VCaP (cell line): ENCODE measurements at regions not wholly inside any gene's neighbourhood (a gene's known extent, or its start where the extent isn't known, plus 50 kb on each side); places are given as distances from the start of the nearest gene placed in this dataset.

Source experiments
- H3K27ac ChIP-seq: fragments of 450-650 bp; 2 replicates; pipeline ENCODE4 v1.5.1; 2017
- TF ChIP-seq, protein P1 (sequence below): fragments of 450-650 bp; conservative IDR thresholded peaks from 2 replicates; pipeline ENCODE4 v1.5.1; 2017; ENCODE audit warnings: mild to moderate bottlenecking, moderate library complexity

DNA sequence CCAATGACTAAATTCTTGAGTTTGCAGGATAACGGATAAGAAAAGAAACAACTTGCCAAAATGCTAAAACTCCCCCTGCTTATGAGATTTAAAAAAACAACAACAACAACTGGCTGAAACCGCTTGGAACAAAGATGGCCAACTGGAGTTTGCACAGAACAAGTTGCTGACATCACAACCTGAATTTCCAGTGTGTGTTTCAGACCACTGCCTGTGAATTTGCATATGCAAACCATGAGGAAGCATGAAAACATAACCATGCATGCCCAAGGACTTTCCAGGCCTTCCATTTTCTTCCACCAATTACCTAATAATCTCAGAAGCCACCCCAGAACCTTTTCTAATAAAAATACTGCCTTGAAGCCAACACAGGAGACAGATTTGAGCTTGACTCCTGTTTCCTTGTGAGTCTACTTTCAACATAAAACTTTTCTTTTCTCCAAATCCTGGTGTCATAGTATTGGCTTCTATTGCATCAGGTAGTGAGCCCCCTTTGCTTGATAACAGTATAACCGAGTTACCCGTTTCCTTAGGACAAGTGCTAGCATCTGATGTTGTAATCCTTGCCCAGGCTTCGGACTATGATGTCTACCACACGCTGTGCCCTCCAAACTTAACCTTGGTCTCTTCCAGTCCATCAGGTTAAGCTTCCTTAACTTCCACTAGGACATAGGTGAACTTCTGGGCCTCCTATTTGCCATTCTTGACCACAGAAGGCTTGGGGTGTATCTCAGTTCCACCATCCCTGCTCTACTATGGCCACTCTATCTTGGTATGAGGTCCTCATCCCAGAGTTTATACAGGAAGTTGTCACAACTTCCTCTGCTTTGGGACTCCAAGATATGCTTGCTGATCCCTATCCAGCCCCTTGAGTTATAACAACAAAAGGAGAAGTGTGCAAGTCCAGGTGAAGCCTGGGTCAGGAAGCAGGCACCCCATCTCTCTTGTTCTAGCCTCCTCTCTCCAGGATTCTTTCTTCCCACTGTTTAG, 385.5 kb upstream of the INTU start:
- TF ChIP-seq, protein P1, sequence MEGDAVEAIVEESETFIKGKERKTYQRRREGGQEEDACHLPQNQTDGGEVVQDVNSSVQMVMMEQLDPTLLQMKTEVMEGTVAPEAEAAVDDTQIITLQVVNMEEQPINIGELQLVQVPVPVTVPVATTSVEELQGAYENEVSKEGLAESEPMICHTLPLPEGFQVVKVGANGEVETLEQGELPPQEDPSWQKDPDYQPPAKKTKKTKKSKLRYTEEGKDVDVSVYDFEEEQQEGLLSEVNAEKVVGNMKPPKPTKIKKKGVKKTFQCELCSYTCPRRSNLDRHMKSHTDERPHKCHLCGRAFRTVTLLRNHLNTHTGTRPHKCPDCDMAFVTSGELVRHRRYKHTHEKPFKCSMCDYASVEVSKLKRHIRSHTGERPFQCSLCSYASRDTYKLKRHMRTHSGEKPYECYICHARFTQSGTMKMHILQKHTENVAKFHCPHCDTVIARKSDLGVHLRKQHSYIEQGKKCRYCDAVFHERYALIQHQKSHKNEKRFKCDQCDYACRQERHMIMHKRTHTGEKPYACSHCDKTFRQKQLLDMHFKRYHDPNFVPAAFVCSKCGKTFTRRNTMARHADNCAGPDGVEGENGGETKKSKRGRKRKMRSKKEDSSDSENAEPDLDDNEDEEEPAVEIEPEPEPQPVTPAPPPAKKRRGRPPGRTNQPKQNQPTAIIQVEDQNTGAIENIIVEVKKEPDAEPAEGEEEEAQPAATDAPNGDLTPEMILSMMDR, result no peak
- no peak overlapping the region for H3K27ac ChIP-seq

DNA sequence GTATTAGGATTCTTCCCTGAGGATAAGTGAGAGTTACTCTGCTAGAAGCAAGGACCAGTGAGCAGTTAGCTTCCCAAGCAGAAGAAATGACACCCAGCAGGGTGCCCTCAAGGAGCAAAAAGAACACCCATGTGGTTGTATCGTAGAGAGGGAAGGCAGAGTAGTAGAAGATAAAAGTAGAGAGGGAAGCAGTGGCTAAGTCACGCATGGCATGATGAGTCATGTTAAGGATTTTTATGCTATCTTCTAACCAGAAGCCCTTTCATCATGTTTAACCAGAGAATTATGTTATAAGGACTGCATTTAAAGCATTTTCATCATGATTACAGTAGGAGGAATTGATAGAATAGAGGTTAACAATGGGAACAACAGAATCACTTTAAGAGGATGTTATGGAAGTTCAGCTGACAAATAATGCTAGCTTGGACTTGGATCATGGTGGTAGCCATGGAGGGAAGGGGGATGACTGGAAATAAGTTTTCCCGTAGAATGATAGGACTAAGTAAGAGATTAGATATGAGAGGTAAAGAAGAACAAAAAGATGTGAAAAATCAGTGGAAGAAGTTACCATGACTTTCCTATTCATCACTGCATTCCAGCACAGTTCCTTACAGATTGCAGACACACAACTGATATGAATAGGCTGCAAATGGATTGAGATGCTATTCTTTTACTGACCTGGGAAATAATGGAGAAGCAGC, 383.5 kb upstream of the INTU start:
- TF ChIP-seq, protein P1, result no peak
- H3K27ac ChIP-seq, result no peak overlapping the region

DNA sequence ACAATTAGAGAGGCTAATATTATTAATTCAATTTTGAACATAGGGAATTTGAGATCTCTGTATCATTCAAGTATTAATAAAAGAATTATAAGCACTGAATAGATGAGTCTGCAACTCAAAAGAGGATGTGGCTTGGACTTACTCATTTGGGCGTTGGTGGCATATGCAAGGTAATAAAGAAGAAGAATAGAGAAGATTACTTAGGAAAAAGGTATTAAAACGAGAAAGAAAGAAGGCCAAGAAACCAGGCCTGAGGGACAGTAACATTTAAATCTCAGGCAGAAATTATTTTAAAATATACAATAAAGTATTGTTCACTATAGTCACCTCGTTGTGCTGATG, 383.0 kb upstream of the INTU start:
- no peak overlapping the region for H3K27ac ChIP-seq
- TF ChIP-seq, protein P1, result no peak

- TF ChIP-seq, protein P1, result no peak
- no peak overlapping the region for H3K27ac ChIP-seq
These were observed 382.2 kb upstream of the INTU start for GRCh38 chr4:127250577-127250976.

GRCh38 chr4:127251423-127251822, 381.3 kb upstream of the INTU start:
- TF ChIP-seq, protein P1, result no peak
- no peak overlapping the region for H3K27ac ChIP-seq

- no peak overlapping the region for H3K27ac ChIP-seq
- TF ChIP-seq, protein P1, result no peak
These were observed 376.3 kb upstream of the INTU start for GRCh38 chr4:127256500-127256899.

GRCh38 chr4:127261476-127261875, 371.3 kb upstream of the INTU start:
- no peak overlapping the region for H3K27ac ChIP-seq
- TF ChIP-seq, protein P1, result no peak
